ENCODE measurements at regions not wholly inside any gene's neighbourhood (a gene's known extent, or its start where the extent isn't known, plus 50 kb on each side); places are given as distances from the start of the nearest gene placed in this dataset.
A peak's percentile ranks its signal among the peaks of the same experiment; 100 is the strongest.

DNA sequence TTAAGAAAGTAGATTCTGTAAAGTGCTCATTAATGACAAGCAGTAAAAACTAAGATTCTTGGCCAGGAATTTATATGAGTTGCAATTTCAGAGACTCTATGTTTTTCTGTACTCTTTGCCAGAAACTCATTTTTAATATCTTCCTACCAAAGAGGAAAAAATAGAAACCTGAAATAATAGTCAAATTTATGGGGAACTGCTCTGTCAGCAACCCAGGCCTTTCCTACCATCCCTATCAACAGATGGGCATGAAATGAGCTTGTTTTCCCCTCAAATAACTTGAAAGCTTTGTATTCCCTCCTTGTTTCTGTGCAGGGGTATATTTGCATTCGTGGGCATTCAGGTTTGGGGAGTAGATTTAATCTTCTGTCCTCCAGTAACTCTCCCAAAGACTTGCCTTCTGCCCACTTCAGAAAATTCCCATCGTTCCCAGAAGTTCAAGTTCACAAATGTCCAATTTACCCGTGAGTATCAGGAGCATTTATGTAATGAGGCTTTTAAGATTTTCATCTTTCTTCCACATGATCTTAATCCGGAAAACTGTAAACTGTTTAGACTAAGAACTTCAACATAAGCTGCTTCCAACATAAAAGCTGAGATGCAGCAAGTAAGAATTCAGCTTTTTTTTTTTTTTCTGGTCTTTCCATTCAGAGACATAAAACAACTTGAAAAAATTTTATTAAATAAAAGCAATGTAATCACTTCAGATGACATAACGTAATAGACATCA, 363.1 kb downstream of the EFNB2 start:
- 89 to 93% methylated on average over 5 of the region's 5 CpGs for WGBS, 2 donors

DNA sequence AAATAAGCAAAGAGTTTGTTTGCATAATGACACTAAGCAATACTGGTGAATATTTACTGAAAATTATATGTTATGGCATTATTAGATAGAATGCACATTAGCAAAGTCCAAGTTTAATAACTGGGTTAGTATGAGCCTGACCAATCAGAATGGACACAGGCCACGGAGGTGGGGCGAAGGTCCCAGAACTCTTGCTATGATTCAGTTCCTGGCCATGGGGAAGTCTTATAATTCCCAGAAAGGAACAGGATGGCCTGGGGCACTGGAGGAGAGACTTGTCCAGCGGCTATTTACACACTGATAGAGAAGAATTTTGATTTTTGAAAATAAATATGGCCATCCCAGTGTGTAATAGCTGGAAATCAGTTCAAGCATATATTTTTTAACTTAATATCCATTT, 372.0 kb downstream of the EFNB2 start:
- TF ChIP-seq, protein P1, sequence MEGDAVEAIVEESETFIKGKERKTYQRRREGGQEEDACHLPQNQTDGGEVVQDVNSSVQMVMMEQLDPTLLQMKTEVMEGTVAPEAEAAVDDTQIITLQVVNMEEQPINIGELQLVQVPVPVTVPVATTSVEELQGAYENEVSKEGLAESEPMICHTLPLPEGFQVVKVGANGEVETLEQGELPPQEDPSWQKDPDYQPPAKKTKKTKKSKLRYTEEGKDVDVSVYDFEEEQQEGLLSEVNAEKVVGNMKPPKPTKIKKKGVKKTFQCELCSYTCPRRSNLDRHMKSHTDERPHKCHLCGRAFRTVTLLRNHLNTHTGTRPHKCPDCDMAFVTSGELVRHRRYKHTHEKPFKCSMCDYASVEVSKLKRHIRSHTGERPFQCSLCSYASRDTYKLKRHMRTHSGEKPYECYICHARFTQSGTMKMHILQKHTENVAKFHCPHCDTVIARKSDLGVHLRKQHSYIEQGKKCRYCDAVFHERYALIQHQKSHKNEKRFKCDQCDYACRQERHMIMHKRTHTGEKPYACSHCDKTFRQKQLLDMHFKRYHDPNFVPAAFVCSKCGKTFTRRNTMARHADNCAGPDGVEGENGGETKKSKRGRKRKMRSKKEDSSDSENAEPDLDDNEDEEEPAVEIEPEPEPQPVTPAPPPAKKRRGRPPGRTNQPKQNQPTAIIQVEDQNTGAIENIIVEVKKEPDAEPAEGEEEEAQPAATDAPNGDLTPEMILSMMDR (IDR thresholded peaks at IDR 0.05) = no peak
- no peak overlapping the region for H3K27ac ChIP-seq
- 93 to 98% methylated on average over 3 of the region's 3 CpGs for WGBS, 2 donors
- DNase-seq = no peak
- H3K9me3 ChIP-seq = peaks cover 0 to 24% (median 0%) of the 10 kb centered on the region in 11 donors
- no peaks in the 10 kb centered on the region for H3K36me3 ChIP-seq
- H3K27me3 ChIP-seq = no peaks in the 10 kb centered on the region
- intact Hi-C loops (cut with DNase I) = no loop called here
- H3K4me3 ChIP-seq = no peak overlapping the region
- no peak for ATAC-seq
- H3K4me1 ChIP-seq = peaks cover 0 to 17% (median 0%) of the 10 kb centered on the region in 9 donors

More for the DNA sequence above, 363.1 kb downstream of the EFNB2 start:
- no peak for ATAC-seq
- Histone ChIP-seq H3K4me3 (no peak overlapping the region), H3K27me3 (no peaks in the 10 kb centered on the region), H3K9me3 (no peaks in the 10 kb centered on the region), H3K27ac (no peak overlapping the region), H3K36me3 (no peaks in the 10 kb centered on the region), H3K4me1 (no peaks in the 10 kb centered on the region)
- intact Hi-C loops (cut with DNase I) = no loop called here
- no peak for DNase-seq
- TF ChIP-seq, protein P1 (IDR thresholded peaks at IDR 0.05) = no peak

DNA sequence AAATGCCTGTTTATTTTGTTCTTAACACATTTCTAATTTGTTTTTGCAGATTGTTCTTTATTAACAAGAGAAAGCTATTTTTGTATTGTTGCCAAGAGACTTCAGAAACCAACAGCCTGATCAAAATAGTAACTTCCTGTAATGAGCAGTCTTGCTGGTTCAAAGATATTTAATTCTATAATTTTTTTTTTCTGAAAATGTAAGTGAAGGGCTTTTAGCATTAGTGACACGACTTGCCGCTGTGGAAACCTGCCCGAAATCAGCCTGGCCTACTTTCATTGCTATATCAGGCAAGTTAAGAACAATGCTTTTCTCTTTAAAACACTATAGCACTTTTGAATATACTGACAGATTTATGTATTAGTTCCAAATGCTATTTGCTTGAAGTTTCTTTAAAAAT, 374.3 kb downstream of the EFNB2 start:
- Histone ChIP-seq H3K36me3 (no peaks in the 10 kb centered on the region), H3K4me1 (peaks cover 0 to 17% (median 0%) of the 10 kb centered on the region in 9 donors), H3K27ac (no peak overlapping the region), H3K4me3 (no peak overlapping the region), H3K27me3 (no peaks in the 10 kb centered on the region), H3K9me3 (peaks cover 0 to 17% (median 0%) of the 10 kb centered on the region in 11 donors)
- ATAC-seq = no peak
- 41 to 59% methylated on average over 3 of the region's 3 CpGs for WGBS, 2 donors
- no peak for DNase-seq
- TF ChIP-seq, protein P1 (IDR thresholded peaks at IDR 0.05) = no peak
- intact Hi-C loops (cut with DNase I) = no loop called here

DNA sequence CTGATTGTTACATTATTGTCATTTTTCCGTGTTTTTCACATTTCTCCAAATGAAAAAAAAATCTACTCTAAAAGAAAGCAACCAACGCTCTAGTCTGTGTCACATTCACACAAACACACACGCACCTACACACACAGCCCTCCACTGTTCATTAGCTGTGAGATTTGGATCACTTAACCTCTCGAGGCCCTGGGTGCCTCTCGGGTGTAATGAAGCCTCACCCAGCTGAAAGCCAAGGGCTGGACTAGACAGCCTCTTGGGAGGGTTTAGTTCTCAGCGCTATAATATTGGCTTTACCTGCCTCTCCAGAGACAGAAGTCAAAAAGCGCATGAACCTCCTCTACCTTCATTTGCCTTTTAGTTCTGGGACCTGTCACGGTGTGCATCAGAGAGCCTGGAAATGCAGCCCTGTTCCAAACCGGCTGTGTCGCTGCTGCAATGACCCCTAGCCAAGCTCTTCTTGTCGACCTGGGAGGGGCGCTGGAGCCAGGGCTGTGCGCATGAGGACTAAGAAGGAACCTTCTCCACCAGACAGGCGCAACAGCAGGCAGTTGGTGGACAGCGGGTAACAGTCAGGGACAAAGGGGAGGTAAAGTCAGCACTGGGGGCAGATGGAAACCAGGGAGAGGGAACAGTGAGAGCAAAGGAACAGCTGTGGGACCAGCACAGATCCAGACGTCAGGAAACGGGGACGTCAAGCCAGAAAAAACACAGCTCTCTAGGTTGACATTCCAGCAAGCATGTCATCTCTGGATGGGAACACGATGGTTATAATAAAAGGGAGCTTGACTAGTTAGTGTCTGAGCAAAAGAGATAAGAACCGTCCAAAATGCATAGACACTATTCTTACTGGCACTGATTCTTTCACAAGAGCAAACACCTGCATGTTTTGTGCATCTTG, 375.9 kb downstream of the EFNB2 start:
- intact Hi-C loops (cut with DNase I) = no loop called here
- DNase-seq (peak in 1 of 2 donors; percentile 7), ATAC-seq (peak in 5 of 8 donors; percentile 25 to 49 (median 30))
- TF ChIP-seq, protein P1 (IDR thresholded peaks at IDR 0.05) = no peak
- Histone ChIP-seq H3K27me3 (no peaks in the 10 kb centered on the region), H3K4me1 (peaks cover 0 to 17% (median 0%) of the 10 kb centered on the region in 9 donors), H3K4me3 (no peak overlapping the region), H3K9me3 (peaks cover 0 to 4% (median 0%) of the 10 kb centered on the region in 11 donors), H3K27ac (no peak overlapping the region), H3K36me3 (no peaks in the 10 kb centered on the region)
- WGBS, 2 donors = 65 to 66% methylated on average over 20 of the region's 20 CpGs
